ENCODE measurements at regions not wholly inside any gene's neighbourhood (a gene's known extent, or its start where the extent isn't known, plus 50 kb on each side); places are given as distances from the start of the nearest gene placed in this dataset.

DNA sequence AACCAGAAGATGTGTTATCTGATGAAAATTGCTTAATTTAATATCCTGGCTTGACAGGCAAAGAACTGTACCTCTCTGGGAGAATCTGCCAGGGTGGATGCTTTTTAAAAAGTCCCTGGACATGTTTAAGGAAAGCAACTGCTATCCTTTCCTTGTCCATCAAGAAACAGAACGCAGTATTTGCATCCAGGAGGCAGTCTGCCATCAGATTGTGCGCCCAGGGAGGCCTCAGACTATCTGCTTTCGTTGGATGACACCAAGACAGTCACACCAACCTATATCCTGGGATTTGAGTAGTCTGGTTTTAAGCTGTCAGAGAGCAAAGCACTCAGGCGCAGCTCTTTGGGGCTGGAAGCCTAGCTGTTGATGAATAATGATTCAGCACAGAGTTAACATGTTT lies 121.9 kb downstream of the TBX5 start:
- TF ChIP-seq, protein P1, sequence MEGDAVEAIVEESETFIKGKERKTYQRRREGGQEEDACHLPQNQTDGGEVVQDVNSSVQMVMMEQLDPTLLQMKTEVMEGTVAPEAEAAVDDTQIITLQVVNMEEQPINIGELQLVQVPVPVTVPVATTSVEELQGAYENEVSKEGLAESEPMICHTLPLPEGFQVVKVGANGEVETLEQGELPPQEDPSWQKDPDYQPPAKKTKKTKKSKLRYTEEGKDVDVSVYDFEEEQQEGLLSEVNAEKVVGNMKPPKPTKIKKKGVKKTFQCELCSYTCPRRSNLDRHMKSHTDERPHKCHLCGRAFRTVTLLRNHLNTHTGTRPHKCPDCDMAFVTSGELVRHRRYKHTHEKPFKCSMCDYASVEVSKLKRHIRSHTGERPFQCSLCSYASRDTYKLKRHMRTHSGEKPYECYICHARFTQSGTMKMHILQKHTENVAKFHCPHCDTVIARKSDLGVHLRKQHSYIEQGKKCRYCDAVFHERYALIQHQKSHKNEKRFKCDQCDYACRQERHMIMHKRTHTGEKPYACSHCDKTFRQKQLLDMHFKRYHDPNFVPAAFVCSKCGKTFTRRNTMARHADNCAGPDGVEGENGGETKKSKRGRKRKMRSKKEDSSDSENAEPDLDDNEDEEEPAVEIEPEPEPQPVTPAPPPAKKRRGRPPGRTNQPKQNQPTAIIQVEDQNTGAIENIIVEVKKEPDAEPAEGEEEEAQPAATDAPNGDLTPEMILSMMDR (IDR thresholded peaks at IDR 0.05): no peak
- TF ChIP-seq POLR2A (IDR thresholded peaks at IDR 0.05): no peak
